Hindlimb muscle (tissue), 1 donor: ENCODE measurements at regions not wholly inside any gene's neighbourhood (a gene's known extent, or its start where the extent isn't known, plus 50 kb on each side); places are given as distances from the start of the nearest gene placed in this dataset.

Experiments used
- DNase-seq: peaks from one replicate; pipeline ENCODE4 v3.0.0-alpha.2; 2013

- DNase-seq, result no peak
Measured at GRCh38 chr4:41465146-41465761, 72.7 kb upstream of the LIMCH1 start.

GRCh38 chr4:41466249-41466648 lies 71.7 kb upstream of the LIMCH1 start:
- no peak for DNase-seq

DNA sequence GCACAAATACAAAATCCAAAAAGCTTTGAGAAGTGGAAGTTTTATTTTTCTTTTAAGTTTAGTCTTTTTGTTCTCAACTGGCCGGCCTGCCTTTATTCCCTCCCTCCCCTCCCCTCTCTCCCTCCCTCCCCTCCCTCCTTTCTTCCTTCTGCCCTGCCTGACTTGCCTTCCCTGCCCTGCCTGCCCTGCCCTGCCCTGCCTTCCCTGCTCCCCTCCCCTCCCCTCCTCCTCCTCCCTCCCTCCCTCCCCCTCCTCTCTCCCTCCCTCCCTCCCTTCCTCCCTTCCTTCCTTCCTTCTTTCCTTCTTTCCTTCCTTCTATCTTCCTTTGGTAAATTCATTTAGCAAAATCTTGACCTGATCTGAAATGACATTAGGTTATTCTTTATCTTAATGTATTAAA lies 69.8 kb upstream of the LIMCH1 start:
- no peak for DNase-seq

DNA sequence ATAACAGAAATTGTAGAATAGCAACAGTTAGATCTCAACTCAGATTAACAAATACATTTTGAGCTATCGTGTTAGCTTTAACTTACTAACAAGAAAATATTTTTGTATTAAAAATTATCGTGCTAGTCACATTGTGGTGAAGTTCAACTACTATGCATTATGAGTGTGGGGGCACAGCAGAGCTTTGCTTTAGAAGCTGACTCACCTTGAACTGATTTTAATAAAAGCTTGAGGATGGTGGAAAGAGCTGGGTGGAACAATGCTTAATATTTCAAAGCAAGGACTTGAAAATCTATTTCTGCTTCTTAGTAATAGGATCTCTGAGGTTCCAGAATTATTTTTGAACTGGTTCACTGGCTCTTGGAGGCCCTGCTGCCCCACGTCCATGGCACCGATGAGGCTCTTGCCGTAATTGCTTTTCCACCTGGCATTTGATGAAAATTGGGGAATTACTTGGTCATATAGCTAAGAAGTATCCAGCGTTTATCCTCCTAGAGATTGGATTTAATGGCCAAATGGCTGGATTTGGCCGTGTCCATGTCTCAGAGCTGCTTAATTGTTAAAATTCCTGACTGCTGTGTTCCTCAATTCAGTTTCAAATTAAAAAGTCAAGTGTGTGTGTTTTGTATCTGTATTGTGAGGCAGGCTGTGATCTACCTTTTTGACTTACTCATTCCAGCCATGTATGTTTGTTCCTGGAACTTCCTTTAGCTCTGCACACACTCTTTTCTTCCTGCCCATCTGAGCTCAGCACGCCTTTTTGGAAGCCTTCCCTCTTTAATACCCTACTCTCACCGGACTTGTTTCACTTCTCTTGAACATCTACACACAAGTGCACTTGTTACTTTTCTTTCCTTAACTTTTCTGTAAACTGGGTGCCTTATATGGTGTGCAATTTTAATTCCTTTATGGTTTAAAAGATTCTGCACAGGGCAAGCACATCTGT lies 66.6 kb upstream of the LIMCH1 start:
- DNase-seq, result peak; percentile 38

- DNase-seq, result no peak
Measured at GRCh38 chr4:41472081-41472480, 65.9 kb upstream of the LIMCH1 start.

DNA sequence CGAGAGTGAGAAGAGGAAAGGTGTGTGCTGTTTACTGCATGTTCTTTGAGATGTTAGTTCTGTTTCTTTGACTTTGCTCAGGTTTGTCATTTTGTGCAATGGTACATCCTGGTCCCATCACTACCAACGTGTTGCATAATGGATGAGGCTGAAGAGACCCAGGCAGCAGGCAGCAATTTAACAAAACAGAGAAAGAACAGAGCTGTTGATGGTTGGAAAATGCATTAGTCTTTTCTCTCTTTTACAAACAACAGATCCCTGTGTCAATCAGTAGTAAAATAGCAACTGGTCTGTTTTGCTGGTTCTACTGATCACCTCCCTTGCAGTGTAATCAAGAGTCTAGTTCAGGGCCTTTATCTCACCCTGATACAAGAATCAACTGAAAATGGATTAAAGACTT lies 64.8 kb upstream of the LIMCH1 start:
- no peak for DNase-seq

GRCh38 chr4:41475402-41475801 lies 62.6 kb upstream of the LIMCH1 start:
- DNase-seq, result no peak

- DNase-seq, result no peak
Measured at GRCh38 chr4:41476310-41476885, 61.6 kb upstream of the LIMCH1 start.

GRCh38 chr4:41477181-41477905 lies 60.6 kb upstream of the LIMCH1 start:
- DNase-seq, result no peak

- no peak for DNase-seq
Measured at GRCh38 chr4:41478518-41478917, 59.4 kb upstream of the LIMCH1 start.

- DNase-seq, result no peak
Measured at GRCh38 chr4:41480896-41481311, 57.1 kb upstream of the LIMCH1 start.

DNA sequence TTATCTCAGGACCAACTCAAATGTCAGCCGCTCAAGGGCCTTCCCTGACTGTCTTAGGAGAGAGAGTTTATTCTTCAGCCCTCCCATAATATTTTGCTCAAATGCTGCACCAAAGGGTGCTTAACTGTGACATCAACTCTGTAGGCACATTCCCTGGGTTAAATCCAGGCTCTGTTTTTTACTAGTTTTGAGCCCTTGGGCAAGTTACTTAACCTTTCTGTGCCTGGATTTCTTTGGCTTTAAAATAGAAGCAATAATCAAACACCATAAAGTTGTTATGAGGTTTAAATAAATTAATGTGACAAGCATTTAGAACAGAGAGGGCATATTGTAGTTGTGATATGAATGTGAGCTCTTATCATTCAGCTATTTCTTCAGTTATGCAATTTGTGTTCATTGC lies 54.2 kb upstream of the LIMCH1 start:
- no peak for DNase-seq

- no peak for DNase-seq
Measured at GRCh38 chr4:41485041-41485440, 52.9 kb upstream of the LIMCH1 start.

DNA sequence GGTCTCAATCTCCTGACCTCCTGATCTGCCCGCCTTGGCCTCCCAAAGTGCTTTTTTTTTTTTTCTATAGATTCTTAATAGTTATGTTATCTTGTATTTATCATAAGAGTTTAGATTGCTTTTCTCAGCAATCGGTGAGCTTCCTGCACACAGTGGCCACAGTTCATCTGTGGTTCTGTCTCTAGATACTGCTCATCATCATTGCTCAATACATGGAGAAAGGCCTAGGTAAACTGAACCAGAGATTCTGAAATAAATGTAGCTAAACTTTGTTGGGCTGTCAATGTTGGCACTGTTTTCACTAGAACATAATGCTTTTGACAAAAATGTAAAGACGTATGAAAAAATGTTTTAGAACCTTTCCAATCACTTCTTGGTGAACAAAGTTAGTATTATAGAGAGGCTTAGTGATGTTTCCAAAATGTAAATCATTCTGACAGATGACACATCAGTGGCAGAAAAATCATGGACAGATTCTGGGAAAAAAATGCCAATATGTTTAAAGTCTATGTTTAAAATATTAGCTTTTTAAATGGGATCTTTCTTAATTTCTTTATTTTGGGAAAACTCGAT lies 50.0 kb upstream of the LIMCH1 start:
- no peak for DNase-seq
